Parathyroid adenoma (tissue), 2 donors: ENCODE measurements at regions not wholly inside any gene's neighbourhood (a gene's known extent, or its start where the extent isn't known, plus 50 kb on each side); places are given as distances from the start of the nearest gene placed in this dataset.

Experiments used
- H2AFZ ChIP-seq: fragments of 300-600 bp; sonication (generic); one replicate; pipeline ENCODE4 v1.7.0; 2017; ENCODE audit warnings: antibody characterized with exemption, mild to moderate bottlenecking
- H3K27ac ChIP-seq: fragments of 300-600 bp; sonication (generic); one replicate; pipeline ENCODE4 v1.7.0; 2017
- H3K27me3 ChIP-seq: fragments of 300-600 bp; sonication (generic); one replicate; pipeline ENCODE4 v1.7.0; 2017; ENCODE audit warnings: low read length; ENCODE audit not compliant: control insufficient read depth, insufficient read depth
- H3K36me3 ChIP-seq: fragments of 300-600 bp; sonication (generic); one replicate; pipeline ENCODE4 v1.7.0; 2017; ENCODE audit warnings: low read length; ENCODE audit not compliant: control insufficient read depth, insufficient read depth
- H3K4me1 ChIP-seq: fragments of 300-600 bp; sonication (generic); one replicate; pipeline ENCODE4 v1.7.0; 2017; ENCODE audit warnings: control low read depth
- H3K4me2 ChIP-seq: fragments of 300-600 bp; sonication (generic); one replicate; pipeline ENCODE4 v1.7.0; 2017; ENCODE audit warnings: low read length
- H3K4me3 ChIP-seq: fragments of 300-600 bp; sonication (generic); one replicate; pipeline ENCODE4 v1.7.0; 2017; ENCODE audit warnings: low read depth, low read length
- H3K79me2 ChIP-seq: fragments of 300-600 bp; sonication (generic); one replicate; pipeline ENCODE4 v1.7.0; 2017; ENCODE audit warnings: control low read depth
- H3K9ac ChIP-seq: fragments of 300-600 bp; sonication (generic); one replicate; pipeline ENCODE4 v1.7.0; 2017; ENCODE audit warnings: mild to moderate bottlenecking
- H3K9me3 ChIP-seq: fragments of 300-600 bp; sonication (generic); one replicate; pipeline ENCODE4 v1.7.0; 2017; ENCODE audit warnings: low read length; ENCODE audit not compliant: control insufficient read depth
- TF ChIP-seq, protein P1 (sequence below): fragments of 300-600 bp; sonication (generic); IDR thresholded peaks from one replicate; pipeline ENCODE4 v1.7.0; 2017; ENCODE audit warnings: antibody characterized with exemption, mild to moderate bottlenecking
- donor health status: primary hyperparathyroidism.

DNA sequence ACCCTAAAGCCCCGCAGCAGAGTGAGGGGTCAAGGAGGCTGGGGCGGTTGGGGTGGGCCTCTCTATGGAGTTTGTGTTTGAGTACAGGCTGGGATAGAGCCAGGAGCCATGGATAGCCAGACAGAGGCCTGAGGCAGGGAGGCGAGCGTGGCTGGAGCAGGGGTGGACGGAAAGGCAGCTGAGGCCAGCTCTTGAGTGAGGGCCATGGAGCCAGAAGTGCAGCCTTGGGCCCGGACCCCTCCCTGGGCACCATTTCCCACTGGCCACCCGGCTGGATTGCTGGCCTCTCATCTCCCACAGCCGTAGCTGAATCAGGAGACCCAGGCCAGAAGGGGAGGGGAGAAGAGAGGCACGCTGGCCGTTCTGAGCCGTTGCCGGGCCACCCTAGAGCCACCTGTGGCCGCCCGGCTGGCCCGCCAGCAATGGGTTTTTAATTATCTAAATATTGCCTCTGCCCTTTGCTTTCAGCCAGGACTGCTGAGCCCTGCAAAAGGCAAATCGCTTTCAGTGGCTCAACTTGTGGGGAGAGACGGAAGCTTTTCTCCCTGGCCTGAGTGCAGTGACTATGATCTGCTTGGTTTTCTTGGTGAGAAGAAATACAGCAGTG is 75.2 kb upstream of the GSE1 start:
- Histone ChIP-seq H3K9me3 (no peaks in the 10 kb centered on the region), H3K4me1 (peaks cover 40% of the 10 kb centered on the region), H3K4me3 (no peak overlapping the region), H2AFZ (no peak overlapping the region), H3K27ac (no peak overlapping the region), H3K27me3 (no peaks in the 10 kb centered on the region), H3K9ac (no peak overlapping the region), H3K79me2 (peaks cover 58% of the 10 kb centered on the region), H3K36me3 (no peaks in the 10 kb centered on the region), H3K4me2 (no peak overlapping the region)
- TF ChIP-seq, protein P1, sequence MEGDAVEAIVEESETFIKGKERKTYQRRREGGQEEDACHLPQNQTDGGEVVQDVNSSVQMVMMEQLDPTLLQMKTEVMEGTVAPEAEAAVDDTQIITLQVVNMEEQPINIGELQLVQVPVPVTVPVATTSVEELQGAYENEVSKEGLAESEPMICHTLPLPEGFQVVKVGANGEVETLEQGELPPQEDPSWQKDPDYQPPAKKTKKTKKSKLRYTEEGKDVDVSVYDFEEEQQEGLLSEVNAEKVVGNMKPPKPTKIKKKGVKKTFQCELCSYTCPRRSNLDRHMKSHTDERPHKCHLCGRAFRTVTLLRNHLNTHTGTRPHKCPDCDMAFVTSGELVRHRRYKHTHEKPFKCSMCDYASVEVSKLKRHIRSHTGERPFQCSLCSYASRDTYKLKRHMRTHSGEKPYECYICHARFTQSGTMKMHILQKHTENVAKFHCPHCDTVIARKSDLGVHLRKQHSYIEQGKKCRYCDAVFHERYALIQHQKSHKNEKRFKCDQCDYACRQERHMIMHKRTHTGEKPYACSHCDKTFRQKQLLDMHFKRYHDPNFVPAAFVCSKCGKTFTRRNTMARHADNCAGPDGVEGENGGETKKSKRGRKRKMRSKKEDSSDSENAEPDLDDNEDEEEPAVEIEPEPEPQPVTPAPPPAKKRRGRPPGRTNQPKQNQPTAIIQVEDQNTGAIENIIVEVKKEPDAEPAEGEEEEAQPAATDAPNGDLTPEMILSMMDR, result no peak

DNA sequence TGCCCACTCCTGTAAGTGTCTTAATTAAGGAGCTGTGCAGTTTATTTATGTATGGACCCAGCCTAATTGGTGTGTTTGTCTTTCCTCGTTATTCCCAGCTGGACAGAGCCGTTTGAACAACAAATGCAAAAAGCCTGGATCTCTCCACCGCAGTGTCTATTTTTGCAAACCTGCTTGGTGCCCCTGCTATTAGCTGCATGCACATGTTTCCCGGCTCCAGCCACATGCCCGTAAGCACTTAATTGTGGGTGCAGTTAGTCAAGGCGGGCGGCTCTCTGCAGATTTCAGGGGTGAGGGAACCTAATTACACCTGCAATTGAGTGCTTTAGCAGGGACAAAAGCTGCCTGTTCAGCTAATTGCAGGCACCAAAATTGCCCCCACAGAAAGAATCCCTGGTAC is 74.0 kb upstream of the GSE1 start:
- Histone ChIP-seq H2AFZ (no peak overlapping the region), H3K27ac (no peak overlapping the region), H3K36me3 (no peaks in the 10 kb centered on the region), H3K4me1 (peaks cover 40% of the 10 kb centered on the region), H3K4me2 (no peak overlapping the region), H3K9me3 (no peaks in the 10 kb centered on the region), H3K27me3 (no peaks in the 10 kb centered on the region), H3K79me2 (peaks cover 66% of the 10 kb centered on the region), H3K9ac (no peak overlapping the region), H3K4me3 (no peak overlapping the region)
- TF ChIP-seq, protein P1, result no peak

DNA sequence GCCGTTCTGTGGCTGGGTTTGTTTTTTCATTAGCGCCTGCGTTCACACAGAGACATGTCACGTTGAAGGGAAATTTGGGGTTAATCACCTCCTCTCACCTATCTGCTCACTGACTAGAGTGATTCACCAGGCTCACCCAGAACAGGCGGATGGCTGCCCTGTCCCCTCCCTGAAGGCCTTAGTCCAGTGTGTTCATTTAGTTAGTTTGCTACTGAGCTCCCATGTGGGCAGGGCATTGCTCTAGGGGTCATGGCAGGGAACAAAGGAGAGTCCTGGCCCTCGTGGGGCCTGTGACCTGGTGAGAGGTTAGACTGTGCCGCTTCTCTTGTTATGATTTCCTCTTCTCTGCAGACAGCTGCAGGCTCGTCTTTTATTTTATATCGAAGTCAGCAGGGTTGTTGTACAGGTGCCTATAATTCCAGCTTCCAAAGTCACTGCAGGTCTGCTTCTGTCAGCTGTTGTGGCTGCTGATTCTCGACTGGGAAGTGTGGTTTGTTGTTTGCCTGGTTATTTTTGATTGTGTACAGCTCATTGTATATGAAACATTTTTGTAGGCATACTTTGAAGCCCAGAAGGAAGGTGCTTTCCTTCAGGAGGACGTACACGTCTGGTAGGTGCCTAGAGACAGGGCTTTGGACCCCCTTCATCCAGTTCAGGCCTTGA is 73.4 kb upstream of the GSE1 start:
- H3K27ac ChIP-seq, result no peak overlapping the region
- no peak overlapping the region for H3K4me2 ChIP-seq
- peaks cover 37% of the 10 kb centered on the region for H3K4me1 ChIP-seq
- no peak overlapping the region for H3K9ac ChIP-seq
- H3K79me2 ChIP-seq, result peaks cover 66% of the 10 kb centered on the region
- H3K36me3 ChIP-seq, result no peaks in the 10 kb centered on the region
- TF ChIP-seq, protein P1, result no peak
- no peaks in the 10 kb centered on the region for H3K27me3 ChIP-seq
- H3K9me3 ChIP-seq, result no peaks in the 10 kb centered on the region
- no peak overlapping the region for H2AFZ ChIP-seq
- no peak overlapping the region for H3K4me3 ChIP-seq

DNA sequence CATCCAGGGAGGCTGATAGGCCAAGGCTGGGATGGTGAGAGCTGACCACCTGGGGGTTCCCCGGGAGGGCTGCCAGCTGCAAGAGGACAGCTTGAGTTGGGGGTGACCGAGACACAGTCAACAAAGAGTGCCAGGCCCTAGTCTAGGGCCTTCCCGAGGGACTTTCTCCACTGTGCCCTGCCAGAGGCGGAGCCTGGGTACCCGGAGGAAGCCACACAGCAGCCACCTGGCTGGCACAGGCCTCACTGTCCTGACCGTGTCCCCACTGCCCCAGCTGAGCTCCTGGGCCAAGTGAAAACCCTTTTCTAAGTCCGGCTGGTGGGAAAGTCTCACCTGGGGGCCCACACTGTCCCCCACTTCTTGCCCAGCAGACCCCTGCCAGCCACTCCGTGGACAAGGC is 71.9 kb upstream of the GSE1 start:
- Histone ChIP-seq H3K36me3 (no peaks in the 10 kb centered on the region), H3K27ac (no peak overlapping the region), H3K4me1 (peaks cover 23% of the 10 kb centered on the region), H3K27me3 (no peaks in the 10 kb centered on the region), H3K9ac (no peak overlapping the region), H3K4me2 (no peak overlapping the region), H3K4me3 (no peak overlapping the region), H3K9me3 (no peaks in the 10 kb centered on the region), H3K79me2 (peaks cover 67% of the 10 kb centered on the region), H2AFZ (no peak overlapping the region)
- TF ChIP-seq, protein P1, result no peak

DNA sequence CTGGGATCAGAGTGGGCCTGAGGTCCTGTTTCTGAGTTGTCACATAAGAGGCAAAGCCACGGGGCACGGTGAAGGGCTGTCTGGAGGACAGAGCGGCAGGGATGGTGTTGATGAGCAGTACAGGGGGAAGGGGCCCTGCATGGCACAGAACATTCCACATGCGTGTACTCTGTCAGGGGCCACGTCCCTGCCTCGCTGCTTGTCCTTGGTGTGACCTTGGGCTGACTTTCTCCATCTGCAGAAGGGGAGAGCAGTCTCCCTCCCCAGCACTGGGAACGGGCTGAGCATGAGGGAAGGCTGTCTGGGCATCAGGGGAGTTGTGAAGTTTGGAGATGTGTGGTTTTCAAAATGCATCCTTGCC is 71.5 kb upstream of the GSE1 start:
- Histone ChIP-seq H3K4me2 (no peak overlapping the region), H3K9me3 (no peaks in the 10 kb centered on the region), H3K79me2 (peaks cover 69% of the 10 kb centered on the region), H3K9ac (no peak overlapping the region), H3K4me1 (peaks cover 18% of the 10 kb centered on the region), H3K27ac (no peak overlapping the region), H2AFZ (no peak overlapping the region), H3K4me3 (no peak overlapping the region), H3K36me3 (no peaks in the 10 kb centered on the region), H3K27me3 (no peaks in the 10 kb centered on the region)
- TF ChIP-seq, protein P1, result no peak
